ENCODE measurements at regions not wholly inside any gene's neighbourhood (a gene's known extent, or its start where the extent isn't known, plus 50 kb on each side); places are given as distances from the start of the nearest gene placed in this dataset.

GRCh38 chr6:102581378-102582124 lies 1188.0 kb downstream of the GRIK2 start:
- DNase-seq (ENCODE audit: low spot score) = no peak

GRCh38 chr6:102571236-102571908 lies 1177.9 kb downstream of the GRIK2 start:
- DNase-seq (ENCODE audit: low spot score) = no peak

- DNase-seq (ENCODE audit: low spot score) = no peak
Observed at GRCh38 chr6:102562713-102563112, 1169.2 kb downstream of the GRIK2 start.

- no peak for DNase-seq (ENCODE audit: low spot score)
Observed at GRCh38 chr6:102553214-102553613, 1159.7 kb downstream of the GRIK2 start.

GRCh38 chr6:102549221-102549874 lies 1155.8 kb downstream of the GRIK2 start:
- DNase-seq (ENCODE audit: low spot score) = no peak

- DNase-seq (ENCODE audit: low spot score) = no peak
Observed at GRCh38 chr6:102525336-102525735, 1131.8 kb downstream of the GRIK2 start.

- DNase-seq (ENCODE audit: low spot score) = no peak
Observed at GRCh38 chr6:102520966-102521365, 1127.5 kb downstream of the GRIK2 start.

- DNase-seq (ENCODE audit: low spot score) = no peak
Observed at GRCh38 chr6:102517506-102517905, 1124.0 kb downstream of the GRIK2 start.

- no peak for DNase-seq (ENCODE audit: low spot score)
Observed at GRCh38 chr6:102501615-102502014, 1108.1 kb downstream of the GRIK2 start.

- DNase-seq (ENCODE audit: low spot score) = no peak
Observed at GRCh38 chr6:102494808-102495207, 1101.3 kb downstream of the GRIK2 start.

- DNase-seq (ENCODE audit: low spot score) = no peak
Observed at GRCh38 chr6:102493485-102493884, 1100.0 kb downstream of the GRIK2 start.

GRCh38 chr6:102488729-102489128 lies 1095.2 kb downstream of the GRIK2 start:
- no peak for DNase-seq (ENCODE audit: low spot score)

- DNase-seq (ENCODE audit: low spot score) = no peak
Observed at GRCh38 chr6:102485480-102485879, 1092.0 kb downstream of the GRIK2 start.

- DNase-seq (ENCODE audit: low spot score) = no peak
Observed at GRCh38 chr6:102474041-102474807, 1080.7 kb downstream of the GRIK2 start.

GRCh38 chr6:102458990-102459389 lies 1065.5 kb downstream of the GRIK2 start:
- DNase-seq (ENCODE audit: low spot score) = no peak

- no peak for DNase-seq (ENCODE audit: low spot score)
Observed at GRCh38 chr6:102438171-102438570, 1044.7 kb downstream of the GRIK2 start.

- DNase-seq (ENCODE audit: low spot score) = no peak
Observed at GRCh38 chr6:102417368-102417998, 1024.0 kb downstream of the GRIK2 start.

- no peak for DNase-seq (ENCODE audit: low spot score)
Observed at GRCh38 chr6:102415891-102416290, 1022.4 kb downstream of the GRIK2 start.

GRCh38 chr6:102411796-102412195 lies 1018.3 kb downstream of the GRIK2 start:
- DNase-seq (ENCODE audit: low spot score) = no peak

- no peak for DNase-seq (ENCODE audit: low spot score)
Observed at GRCh38 chr6:102407886-102408741, 1014.6 kb downstream of the GRIK2 start.

GRCh38 chr6:102405860-102406259 lies 1012.4 kb downstream of the GRIK2 start:
- DNase-seq (ENCODE audit: low spot score) = no peak

Measured in kidney capillary endothelial cell (primary cell).